ENCODE measurements at regions not wholly inside any gene's neighbourhood (a gene's known extent, or its start where the extent isn't known, plus 50 kb on each side); places are given as distances from the start of the nearest gene placed in this dataset.

DNA sequence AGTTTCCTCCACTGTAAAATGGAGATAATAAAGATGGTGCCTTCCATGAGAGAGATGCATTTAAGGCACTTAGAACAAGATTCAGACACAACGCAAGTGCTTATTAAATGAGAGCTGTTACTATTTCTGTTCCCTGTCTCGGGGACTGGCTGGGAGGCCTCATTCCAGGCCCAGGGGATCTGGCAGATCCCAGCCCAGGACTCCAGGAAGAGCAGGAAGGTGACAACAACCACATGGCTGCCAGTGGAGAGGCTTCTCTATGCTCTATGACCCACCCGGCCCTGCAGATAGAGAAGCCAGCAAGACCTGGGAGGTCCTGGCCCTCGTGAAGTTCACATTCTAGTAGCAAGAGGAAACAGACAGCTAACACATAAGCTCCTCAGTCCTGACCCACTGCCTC lies 175.5 kb downstream of the ACTL8 start:
- TF ChIP-seq POLR2A (IDR thresholded peaks at IDR 0.05) (no peak), EP300 (IDR thresholded peaks at IDR 0.05) (no peak)
- TF ChIP-seq, protein P1, sequence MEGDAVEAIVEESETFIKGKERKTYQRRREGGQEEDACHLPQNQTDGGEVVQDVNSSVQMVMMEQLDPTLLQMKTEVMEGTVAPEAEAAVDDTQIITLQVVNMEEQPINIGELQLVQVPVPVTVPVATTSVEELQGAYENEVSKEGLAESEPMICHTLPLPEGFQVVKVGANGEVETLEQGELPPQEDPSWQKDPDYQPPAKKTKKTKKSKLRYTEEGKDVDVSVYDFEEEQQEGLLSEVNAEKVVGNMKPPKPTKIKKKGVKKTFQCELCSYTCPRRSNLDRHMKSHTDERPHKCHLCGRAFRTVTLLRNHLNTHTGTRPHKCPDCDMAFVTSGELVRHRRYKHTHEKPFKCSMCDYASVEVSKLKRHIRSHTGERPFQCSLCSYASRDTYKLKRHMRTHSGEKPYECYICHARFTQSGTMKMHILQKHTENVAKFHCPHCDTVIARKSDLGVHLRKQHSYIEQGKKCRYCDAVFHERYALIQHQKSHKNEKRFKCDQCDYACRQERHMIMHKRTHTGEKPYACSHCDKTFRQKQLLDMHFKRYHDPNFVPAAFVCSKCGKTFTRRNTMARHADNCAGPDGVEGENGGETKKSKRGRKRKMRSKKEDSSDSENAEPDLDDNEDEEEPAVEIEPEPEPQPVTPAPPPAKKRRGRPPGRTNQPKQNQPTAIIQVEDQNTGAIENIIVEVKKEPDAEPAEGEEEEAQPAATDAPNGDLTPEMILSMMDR (IDR thresholded peaks at IDR 0.05), result no peak

Measured in tibial nerve (tissue), 4 donors.